HepG2 (cell line): ENCODE measurements at regions not wholly inside any gene's neighbourhood (a gene's known extent, or its start where the extent isn't known, plus 50 kb on each side); places are given as distances from the start of the nearest gene placed in this dataset.

Source experiments
- BHLHE40 ChIP-seq: IDR thresholded peaks from 2 replicates; pipeline ENCODE4 v1.6.1; 2011; ENCODE audit warnings: low read length, improper control_type of control experiment
- FOXA1 ChIP-seq, 2 experiments: fragments of 450-650 bp in 1 of 2; sonication (generic) in 1 of 2; formaldehyde crosslinking in 1 of 2; IDR thresholded peaks; 2 replicates each; pipeline versions ENCODE4 v1.4.0 to v1.6.1; 2016 to 2020; ENCODE audit warnings: missing genetic modification reagents in 1 of 2
- MAFK ChIP-seq, 2 experiments: IDR thresholded peaks in 1 of 2; conservative IDR thresholded peaks in 1 of 2; 2 replicates each; pipeline ENCODE4 v1.6.1; 2011; ENCODE audit warnings: improper control_type of control experiment in 2 of 2, low read length in 2 of 2
- MXD4 ChIP-seq: IDR thresholded peaks from 2 replicates; pipeline ENCODE4 v1.6.1; 2016; ENCODE audit warnings: mild to moderate bottlenecking, missing biosample characterization, missing genetic modification reagents
- REXO4 ChIP-seq: sonication (generic); formaldehyde crosslinking; IDR thresholded peaks from 2 replicates; pipeline ENCODE4 v1.8.0; 2022; ENCODE audit warnings: missing genetic modification reagents, mild to moderate bottlenecking, borderline replicate concordance
- RFX5 ChIP-seq: IDR thresholded peaks from 2 replicates; pipeline ENCODE4 v1.6.1; 2011; ENCODE audit warnings: low read depth, low read length, improper control_type of control experiment
- RXRA ChIP-seq: sonication (generic); formaldehyde crosslinking; IDR thresholded peaks from 2 replicates; pipeline ENCODE4 v1.5.1; 2020; ENCODE audit warnings: missing genetic modification reagents
- ZBTB20 ChIP-seq: sonication (generic); formaldehyde crosslinking; IDR thresholded peaks from 2 replicates; pipeline ENCODE4 v1.8.1; 2023; ENCODE audit warnings: missing genetic modification reagents, low read depth, mild to moderate bottlenecking, borderline replicate concordance
- ZNF274 ChIP-seq: sonication (generic); formaldehyde crosslinking; IDR thresholded peaks from 2 replicates; pipeline ENCODE4 v1.5.1; 2020; ENCODE audit warnings: mild to moderate bottlenecking, missing genetic modification reagents
- ZNF282 ChIP-seq: fragments of 450-650 bp; IDR thresholded peaks from 2 replicates; pipeline ENCODE4 v1.6.1; 2018; ENCODE audit not compliant: partially characterized antibody
- ZNF7 ChIP-seq: IDR thresholded peaks from 2 replicates; pipeline ENCODE4 v1.6.1; 2016; ENCODE audit warnings: missing biosample characterization, missing genetic modification reagents
- TF ChIP-seq, protein P1 (sequence below): sonication (generic); formaldehyde crosslinking; IDR thresholded peaks from 2 replicates; pipeline ENCODE4 v1.5.0; 2020; ENCODE audit warnings: mild to moderate bottlenecking, missing genetic modification reagents, moderate library complexity

DNA sequence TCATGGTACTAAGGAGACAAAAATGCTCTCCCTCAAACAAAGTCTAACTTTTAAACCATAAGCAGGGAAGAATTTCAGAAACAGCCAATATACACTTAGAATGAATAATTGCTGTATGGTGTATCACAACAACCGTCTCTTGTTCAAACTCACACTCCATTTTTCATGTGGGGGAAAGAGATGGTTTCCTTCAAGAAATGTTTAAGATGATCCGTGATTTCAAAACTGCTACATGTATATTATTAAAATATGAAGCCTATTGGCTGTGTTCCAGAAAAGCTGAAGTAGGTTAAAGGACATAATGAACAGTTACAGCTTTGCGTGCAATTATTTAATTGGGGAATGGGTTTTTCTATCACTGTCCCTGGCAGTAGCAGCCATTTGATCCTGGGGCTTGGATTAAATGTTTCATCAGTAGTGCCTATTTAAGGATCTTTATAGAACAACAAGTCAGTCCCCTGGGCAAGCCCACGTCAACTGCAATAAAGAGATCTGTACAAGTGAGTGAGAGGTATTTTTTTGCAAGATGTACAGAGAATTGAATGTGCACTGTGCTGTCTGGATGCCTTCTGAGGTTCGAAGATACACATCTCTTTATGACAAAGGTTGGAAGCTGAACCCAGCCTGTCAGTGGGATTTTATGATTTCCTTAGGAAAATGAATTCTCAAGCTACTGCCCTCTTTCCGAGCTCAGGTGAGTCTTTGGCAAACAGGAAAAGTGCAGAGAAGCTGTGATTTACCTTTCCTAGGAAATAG is 337.2 kb upstream of the RARB start:
- TF ChIP-seq ZNF274 (no peak), RXRA (CRISPR knock-in tag) (no peak), ZNF7 (no peak), MXD4 (CRISPR knock-in tag) (no peak), MAFK (conservative IDR thresholded peaks at IDR 0.05 in 1 of 2, IDR thresholded peaks at IDR 0.05 in 1 of 2; ENCODE audit: low read length in 2 of 2) (no peak), BHLHE40 (no peak), ZNF282 (no peak), RFX5 (no peak), FOXA1 (IDR thresholded peaks at IDR 0.05) (no peak), FOXA1 (CRISPR knock-in tag; IDR thresholded peaks at IDR 0.05) (no peak), ZBTB20 (CRISPR knock-in tag) (no peak), REXO4 (CRISPR knock-in tag) (no peak)
- TF ChIP-seq, protein P1, sequence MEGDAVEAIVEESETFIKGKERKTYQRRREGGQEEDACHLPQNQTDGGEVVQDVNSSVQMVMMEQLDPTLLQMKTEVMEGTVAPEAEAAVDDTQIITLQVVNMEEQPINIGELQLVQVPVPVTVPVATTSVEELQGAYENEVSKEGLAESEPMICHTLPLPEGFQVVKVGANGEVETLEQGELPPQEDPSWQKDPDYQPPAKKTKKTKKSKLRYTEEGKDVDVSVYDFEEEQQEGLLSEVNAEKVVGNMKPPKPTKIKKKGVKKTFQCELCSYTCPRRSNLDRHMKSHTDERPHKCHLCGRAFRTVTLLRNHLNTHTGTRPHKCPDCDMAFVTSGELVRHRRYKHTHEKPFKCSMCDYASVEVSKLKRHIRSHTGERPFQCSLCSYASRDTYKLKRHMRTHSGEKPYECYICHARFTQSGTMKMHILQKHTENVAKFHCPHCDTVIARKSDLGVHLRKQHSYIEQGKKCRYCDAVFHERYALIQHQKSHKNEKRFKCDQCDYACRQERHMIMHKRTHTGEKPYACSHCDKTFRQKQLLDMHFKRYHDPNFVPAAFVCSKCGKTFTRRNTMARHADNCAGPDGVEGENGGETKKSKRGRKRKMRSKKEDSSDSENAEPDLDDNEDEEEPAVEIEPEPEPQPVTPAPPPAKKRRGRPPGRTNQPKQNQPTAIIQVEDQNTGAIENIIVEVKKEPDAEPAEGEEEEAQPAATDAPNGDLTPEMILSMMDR (CRISPR knock-in tag): no peak
